ENCODE measurements at regions not wholly inside any gene's neighbourhood (a gene's known extent, or its start where the extent isn't known, plus 50 kb on each side); places are given as distances from the start of the nearest gene placed in this dataset.
"Not testable (repeated sequence)": the region's sequence is repeated elsewhere in the genome, so short reads cannot be mapped to it uniquely, and the experiment has no call there.

GRCh38 chr2:216754812-216755211 is 59.5 kb upstream of the IGFBP5 start:
- Histone ChIP-seq H3K9me3 (ENCODE audit: control insufficient read depth, insufficient read depth, low read length) (no peaks in the 10 kb centered on the region), H4K20me1 (ENCODE audit: control insufficient read depth, insufficient read depth, low read depth, low read length) (no peaks in the 10 kb centered on the region), H3K4me2 (ENCODE audit: low read length) (no peak overlapping the region), H3K4me1 (ENCODE audit: control insufficient read depth, low read length) (no peaks in the 10 kb centered on the region), H3K36me3 (ENCODE audit: control insufficient read depth, low read length) (no peaks in the 10 kb centered on the region), H3K27ac (ENCODE audit: low read depth, low read length) (no peak overlapping the region), H3K79me2 (ENCODE audit: control insufficient read depth, low read length) (no peaks in the 10 kb centered on the region), H3K9me2 (replicated peaks; ENCODE audit: control insufficient read depth, low read length) (no peaks in the 10 kb centered on the region), H3K4me3 (ENCODE audit: low read length) (no peak overlapping the region), H3K27me3 (ENCODE audit: control insufficient read depth, low read length) (peaks cover 8% of the 10 kb centered on the region), H3F3A (ENCODE audit: control insufficient read depth, insufficient read depth) (no peaks in the 10 kb centered on the region)
- TF ChIP-seq EZH2phosphoT487 (IDR thresholded peaks at IDR 0.05; ENCODE audit: borderline replicate concordance, low read length) (no peak), CTCF (IDR thresholded peaks at IDR 0.05; ENCODE audit: low read depth, low read length, poor library complexity, severe bottlenecking) (no peak)

GRCh38 chr2:216754336-216754735 is 59.0 kb upstream of the IGFBP5 start:
- TF ChIP-seq EZH2phosphoT487 (IDR thresholded peaks at IDR 0.05; ENCODE audit: borderline replicate concordance, low read length), result no peak
- no peak for TF ChIP-seq CTCF (IDR thresholded peaks at IDR 0.05; ENCODE audit: low read depth, low read length, poor library complexity, severe bottlenecking)
- Histone ChIP-seq H3K27ac (ENCODE audit: low read depth, low read length) (no peak overlapping the region), H3K4me1 (ENCODE audit: control insufficient read depth, low read length) (no peaks in the 10 kb centered on the region), H3K36me3 (ENCODE audit: control insufficient read depth, low read length) (no peaks in the 10 kb centered on the region), H3F3A (ENCODE audit: control insufficient read depth, insufficient read depth) (no peaks in the 10 kb centered on the region), H3K9me2 (replicated peaks; ENCODE audit: control insufficient read depth, low read length) (no peaks in the 10 kb centered on the region), H4K20me1 (ENCODE audit: control insufficient read depth, insufficient read depth, low read depth, low read length) (no peaks in the 10 kb centered on the region), H3K79me2 (ENCODE audit: control insufficient read depth, low read length) (no peaks in the 10 kb centered on the region), H3K4me3 (ENCODE audit: low read length) (no peak overlapping the region), H3K27me3 (ENCODE audit: control insufficient read depth, low read length) (peaks cover 5% of the 10 kb centered on the region; the same call in 1 of the 2 replicates), H3K4me2 (ENCODE audit: low read length) (no peak overlapping the region), H3K9me3 (ENCODE audit: control insufficient read depth, insufficient read depth, low read length) (no peaks in the 10 kb centered on the region)

GRCh38 chr2:216752855-216753505 is 57.6 kb upstream of the IGFBP5 start:
- Histone ChIP-seq H3F3A (ENCODE audit: control insufficient read depth, insufficient read depth) (no peaks in the 10 kb centered on the region), H3K4me2 (ENCODE audit: low read length) (no peak overlapping the region), H3K9me3 (ENCODE audit: control insufficient read depth, insufficient read depth, low read length) (no peaks in the 10 kb centered on the region), H3K36me3 (ENCODE audit: control insufficient read depth, low read length) (no peaks in the 10 kb centered on the region), H3K27me3 (ENCODE audit: control insufficient read depth, low read length) (peaks cover 5% of the 10 kb centered on the region; the same call in 1 of the 2 replicates), H4K20me1 (ENCODE audit: control insufficient read depth, insufficient read depth, low read depth, low read length) (no peaks in the 10 kb centered on the region), H3K4me1 (ENCODE audit: control insufficient read depth, low read length) (no peaks in the 10 kb centered on the region), H3K27ac (ENCODE audit: low read depth, low read length) (no peak overlapping the region), H3K9me2 (replicated peaks; ENCODE audit: control insufficient read depth, low read length) (no peaks in the 10 kb centered on the region), H3K4me3 (ENCODE audit: low read length) (no peak overlapping the region), H3K79me2 (ENCODE audit: control insufficient read depth, low read length) (no peaks in the 10 kb centered on the region)
- TF ChIP-seq CTCF (IDR thresholded peaks at IDR 0.05; ENCODE audit: low read depth, low read length, poor library complexity, severe bottlenecking) (no peak), EZH2phosphoT487 (IDR thresholded peaks at IDR 0.05; ENCODE audit: borderline replicate concordance, low read length) (no peak)

GRCh38 chr2:216750750-216751149 is 55.4 kb upstream of the IGFBP5 start:
- not testable (repeated sequence) for H3K36me3 ChIP-seq (ENCODE audit: control insufficient read depth, low read length); H3K79me2 ChIP-seq (ENCODE audit: control insufficient read depth, low read length); H3K4me2 ChIP-seq (ENCODE audit: low read length); H3K4me1 ChIP-seq (ENCODE audit: control insufficient read depth, low read length); H3K9me2 ChIP-seq (replicated peaks; ENCODE audit: control insufficient read depth, low read length); H3K9me3 ChIP-seq (ENCODE audit: control insufficient read depth, insufficient read depth, low read length); H4K20me1 ChIP-seq (ENCODE audit: control insufficient read depth, insufficient read depth, low read depth, low read length); H3K4me3 ChIP-seq (ENCODE audit: low read length); H3K27me3 ChIP-seq (ENCODE audit: control insufficient read depth, low read length); H3F3A ChIP-seq (ENCODE audit: control insufficient read depth, insufficient read depth); H3K27ac ChIP-seq (ENCODE audit: low read depth, low read length)
